NCI-H2081 treated with DMSO at 0.1 percent for 48 hours (cell line): ENCODE measurements at regions not wholly inside any gene's neighbourhood (a gene's known extent, or its start where the extent isn't known, plus 50 kb on each side); places are given as distances from the start of the nearest gene placed in this dataset.
"Not testable (repeated sequence)": the region's sequence is repeated elsewhere in the genome, so short reads cannot be mapped to it uniquely, and the experiment has no call there.

Source experiments
- DNase-seq: peaks from one replicate; lab custom pipeline; 2025; lab: John Stamatoyannopoulos, UW

DNA sequence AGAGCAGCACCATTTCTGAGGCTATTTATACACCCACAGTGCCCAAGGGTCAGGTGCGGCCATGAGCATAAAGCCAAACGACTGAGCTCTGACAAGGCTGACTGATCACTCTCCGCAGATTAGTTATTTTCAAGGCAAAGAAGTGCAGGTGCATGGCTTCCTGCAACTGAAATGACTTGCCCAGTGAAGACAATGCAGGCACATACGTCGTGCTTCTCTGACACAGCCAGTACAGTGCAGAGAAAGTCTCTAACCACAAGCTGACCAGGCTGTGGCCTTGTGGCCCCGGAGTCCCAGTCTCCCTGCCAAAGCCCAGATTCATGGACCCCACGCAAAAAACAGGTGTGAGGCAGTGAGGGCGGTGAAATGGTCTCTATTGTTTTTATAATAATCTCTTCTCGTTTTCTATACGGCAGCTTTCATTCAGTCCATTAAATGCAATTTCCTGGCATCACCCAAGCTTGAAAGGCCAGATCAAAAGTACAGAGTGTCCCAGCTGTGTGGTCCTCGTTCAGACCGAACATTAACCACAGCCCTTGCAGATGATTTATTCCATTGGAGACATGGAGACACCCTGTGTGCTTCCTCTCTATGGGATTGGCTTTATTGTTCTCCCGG is 447.0 kb upstream of the ID2 start:
- DNase-seq, result no peak

DNA sequence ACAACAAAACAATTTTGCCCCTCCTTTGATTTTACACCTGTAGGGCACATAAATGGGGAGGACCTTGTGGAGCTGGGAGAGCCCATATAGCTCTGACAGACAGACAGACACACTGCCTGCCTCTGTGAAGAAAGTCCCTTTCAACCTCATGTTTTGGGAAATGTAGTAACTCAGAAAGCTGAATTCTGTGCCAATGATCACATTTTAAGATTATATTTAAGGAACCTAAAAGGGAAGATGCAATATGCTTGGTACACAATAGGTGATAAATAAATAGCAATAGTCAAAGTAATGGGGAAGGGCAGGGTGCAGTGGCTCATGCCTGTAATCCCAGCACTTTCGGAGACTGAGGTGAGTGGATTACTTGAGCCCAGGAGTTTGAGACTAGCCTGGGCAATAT is 446.4 kb upstream of the ID2 start:
- DNase-seq, result no peak

DNA sequence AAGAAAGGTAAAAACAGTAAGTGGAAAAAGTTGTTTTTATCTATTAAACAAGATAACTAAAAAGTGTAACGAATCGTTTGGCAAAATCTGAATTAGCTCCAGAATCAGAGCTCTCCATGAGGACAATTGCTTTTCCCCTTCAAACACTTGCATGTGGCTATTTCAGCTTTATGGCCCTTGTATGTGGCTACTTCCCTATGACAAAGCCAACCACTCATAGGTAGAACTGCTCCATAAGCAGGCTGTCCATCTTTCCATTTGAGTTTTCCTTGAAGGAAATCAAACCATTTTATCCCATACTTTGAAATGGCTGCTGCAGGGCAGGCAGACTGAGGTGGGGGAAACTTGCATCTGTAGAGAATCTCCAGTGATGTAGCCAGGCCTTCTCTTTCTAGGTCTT is 445.5 kb upstream of the ID2 start:
- DNase-seq, result no peak

DNA sequence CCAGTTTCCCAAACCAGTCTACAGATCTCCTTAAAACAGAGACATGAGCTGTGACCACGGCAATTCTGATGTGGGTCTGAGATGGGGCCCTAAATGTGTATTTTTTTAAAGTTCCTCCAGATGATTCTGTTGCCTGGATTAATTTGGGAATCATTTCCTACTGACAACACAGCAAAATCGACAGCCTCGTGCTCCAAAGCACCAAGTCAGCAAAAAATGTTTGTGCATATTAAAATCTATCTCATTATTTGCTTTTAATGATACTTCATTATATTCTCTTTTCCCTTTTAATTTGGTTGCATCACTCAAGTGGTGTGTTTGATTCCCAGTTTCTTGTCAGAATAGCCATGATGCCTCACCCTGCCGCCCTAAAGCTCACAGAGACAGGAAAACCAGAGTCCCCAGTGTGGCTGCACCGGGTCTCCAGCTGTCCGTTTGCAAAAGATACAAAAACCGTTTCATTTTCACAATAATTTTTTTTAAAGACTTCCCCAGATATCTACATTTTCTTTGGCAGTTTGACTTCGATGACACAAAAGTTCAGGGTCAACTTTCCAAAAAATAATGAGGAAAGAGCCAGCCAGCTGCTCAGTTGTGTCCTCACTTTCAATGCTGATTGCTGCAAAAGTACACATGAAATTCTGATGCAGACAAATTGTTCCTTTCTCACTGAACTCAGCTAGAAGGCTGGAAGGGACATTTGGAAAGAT is 443.2 kb upstream of the ID2 start:
- no peak for DNase-seq

DNA sequence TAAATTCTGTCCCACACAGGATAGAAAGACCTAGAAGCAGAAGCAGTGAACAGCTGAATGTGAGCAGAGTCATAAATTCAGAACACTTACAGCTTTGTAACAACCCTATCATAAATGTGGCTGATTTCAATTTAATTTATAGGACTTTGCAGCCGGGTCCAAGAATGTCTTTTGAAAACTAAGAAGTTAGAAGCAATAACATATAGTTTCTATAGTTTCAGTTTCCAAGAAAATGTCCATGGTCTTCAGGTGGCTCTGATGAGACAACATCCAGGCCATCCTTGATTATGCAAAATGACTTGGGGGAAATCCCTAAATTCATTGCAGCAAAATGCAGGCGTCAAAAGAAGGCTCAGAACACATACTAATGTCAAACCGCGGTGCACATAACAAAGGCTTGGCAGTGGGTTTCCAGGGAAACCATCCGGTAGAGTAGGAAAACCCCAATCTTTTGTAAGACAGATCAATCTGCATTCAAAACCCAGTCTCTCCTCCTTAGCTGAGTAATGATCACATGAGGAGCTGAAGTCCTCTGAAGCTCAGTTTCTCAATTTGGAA is 442.2 kb upstream of the ID2 start:
- no peak for DNase-seq

DNA sequence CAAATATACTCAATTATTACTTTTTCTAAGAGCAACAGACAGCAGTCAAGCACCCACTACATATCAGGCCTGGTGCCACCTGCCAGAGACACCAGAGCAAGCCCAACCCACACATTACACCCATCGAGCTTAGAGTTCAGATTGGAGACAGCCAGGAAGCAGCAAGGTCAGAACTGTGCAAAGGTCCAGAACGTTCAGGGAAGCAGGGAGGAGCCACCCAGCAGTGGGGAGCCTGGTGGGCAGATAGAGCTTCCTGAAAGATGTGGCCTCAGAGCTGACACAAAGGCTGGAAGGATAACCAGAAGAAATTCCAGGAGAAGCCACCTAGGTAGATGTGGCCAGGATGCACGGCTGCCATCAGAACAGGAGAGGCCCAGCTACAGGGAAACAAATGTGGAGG is 440.5 kb upstream of the ID2 start:
- no peak for DNase-seq

DNA sequence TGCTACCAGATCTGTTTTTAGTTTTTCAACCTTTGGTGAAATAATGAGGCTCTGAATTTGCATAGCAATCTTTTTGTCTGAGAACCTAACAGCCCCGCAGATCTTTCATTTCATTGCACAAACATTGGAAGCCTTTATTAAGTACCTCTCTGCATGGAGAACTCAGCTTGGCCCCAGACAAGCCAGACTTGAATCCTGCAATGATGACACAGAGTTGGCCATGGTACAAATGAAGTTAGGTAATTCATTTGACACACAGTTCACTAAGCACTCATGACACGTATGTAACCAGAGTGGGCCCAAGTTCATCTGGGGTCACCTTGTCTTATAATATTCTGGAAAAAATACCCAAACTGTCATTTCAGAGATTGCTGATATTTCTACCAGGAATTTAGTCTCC is 439.1 kb upstream of the ID2 start:
- no peak for DNase-seq

DNA sequence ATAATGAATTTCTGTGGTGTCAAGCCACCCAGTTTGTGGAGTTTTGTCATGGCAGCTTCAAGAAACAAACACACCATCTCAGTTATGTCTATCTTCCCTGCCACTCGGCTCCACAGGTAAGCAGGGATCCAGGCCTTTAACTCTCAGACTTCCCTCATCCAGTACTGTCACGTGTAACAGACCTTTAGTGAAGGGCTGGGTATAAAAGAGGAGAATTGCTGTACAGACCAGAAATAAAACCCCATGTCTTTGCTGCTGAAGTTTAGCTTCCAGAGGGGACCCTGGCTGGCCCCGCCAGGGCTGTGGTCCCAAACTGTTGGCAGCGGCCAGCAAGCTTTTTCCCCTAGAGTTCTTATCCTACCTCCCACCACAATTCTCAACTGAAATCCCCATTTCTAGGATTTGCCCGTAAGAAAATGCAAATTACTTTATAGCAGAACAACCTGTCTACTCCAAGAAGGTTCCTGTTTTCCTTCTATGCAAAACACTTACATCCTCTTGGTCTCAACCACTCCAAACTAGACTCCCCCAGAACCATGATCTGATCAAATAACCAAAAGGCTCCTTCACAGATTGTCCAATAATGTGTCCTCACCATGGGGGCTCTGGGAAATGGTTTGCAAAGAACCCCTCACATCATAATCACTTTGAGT is 438.0 kb upstream of the ID2 start:
- no peak for DNase-seq

DNA sequence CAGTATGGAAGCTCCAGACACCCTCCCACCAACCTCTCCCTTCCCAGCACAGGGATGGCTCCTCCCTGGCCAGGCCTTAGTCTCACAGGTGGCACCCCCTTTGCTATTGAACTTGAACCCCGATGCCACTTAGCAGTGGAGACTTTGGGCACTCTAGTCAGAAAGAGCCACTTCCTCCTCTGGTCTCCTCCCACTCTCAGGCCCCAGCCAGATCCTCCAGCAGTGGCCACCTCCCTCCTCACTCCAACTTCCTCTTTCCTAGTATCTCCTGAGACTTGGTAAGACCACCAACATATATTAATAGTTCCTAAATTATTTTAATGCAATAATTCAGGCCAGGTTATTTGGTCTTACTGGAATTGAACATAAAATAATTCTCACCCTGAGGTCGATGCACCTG is 437.2 kb upstream of the ID2 start:
- DNase-seq, result no peak

DNA sequence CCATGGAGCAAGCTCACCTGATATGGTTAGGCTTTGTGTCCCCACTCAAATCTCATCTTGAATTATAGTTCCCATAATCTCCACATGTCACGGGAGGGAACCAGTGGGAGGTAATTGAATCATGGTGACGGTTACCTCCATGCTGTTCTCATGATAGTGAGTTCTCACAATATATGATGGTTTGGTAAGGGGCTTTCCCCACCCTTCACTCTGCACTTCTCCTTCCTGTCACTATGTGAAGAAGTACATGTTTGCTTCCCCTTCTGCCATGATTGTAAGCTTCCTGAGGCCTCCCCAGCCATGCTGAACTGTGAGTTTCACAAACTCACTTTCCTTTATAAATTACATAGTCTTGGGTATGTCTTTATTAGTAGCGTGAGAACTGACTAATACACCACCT is 435.7 kb upstream of the ID2 start:
- no peak for DNase-seq

DNA sequence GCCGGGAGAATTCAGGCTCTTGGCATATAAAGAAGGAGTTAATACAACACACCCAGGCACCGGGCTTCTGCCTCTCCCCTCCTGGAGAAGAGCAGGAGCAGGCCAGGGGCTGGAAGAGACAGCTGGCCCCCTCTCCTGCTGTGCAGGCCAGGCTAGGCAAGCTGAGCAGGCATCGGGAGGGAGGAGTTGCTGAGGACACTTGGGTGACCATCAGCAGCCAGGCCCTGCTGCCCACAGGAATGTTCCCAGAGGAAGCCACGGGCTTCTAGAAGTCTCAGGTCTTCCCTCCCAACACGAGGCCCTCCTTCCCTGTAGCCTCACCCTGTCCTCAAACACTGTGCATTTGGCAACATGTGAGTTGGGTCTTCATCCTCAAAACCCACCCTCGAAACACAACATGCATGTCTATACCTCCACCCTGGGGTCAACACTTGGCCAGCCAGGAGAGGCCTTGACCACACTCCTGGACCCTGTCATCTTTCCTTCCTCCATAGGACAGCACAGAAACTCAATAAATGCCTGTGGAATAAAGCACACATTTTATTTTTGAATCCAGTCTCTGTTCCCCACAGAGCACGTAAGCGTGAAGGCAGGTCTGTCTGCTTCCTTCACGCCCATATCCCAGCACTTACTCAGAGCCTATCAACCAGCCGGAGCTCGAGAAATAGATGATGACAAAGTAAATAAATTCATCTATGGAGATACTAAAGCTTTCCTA is 433.8 kb upstream of the ID2 start:
- DNase-seq, result no peak

DNA sequence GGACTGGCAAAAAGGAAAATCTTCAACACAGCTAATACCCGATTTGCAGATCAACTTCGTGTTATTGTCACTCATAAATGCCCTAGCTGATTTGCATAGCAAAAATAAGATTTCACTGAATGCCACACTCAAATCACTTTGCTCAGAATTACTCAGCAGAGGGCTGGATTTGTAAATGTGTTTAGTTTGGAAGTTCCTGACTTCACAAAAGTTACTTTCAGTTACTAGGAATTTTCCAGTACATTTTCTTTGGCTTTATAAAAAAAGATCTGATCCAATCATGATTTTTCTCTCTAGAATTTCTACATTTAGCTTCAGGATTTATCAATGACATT is 433.3 kb upstream of the ID2 start:
- no peak for DNase-seq

DNA sequence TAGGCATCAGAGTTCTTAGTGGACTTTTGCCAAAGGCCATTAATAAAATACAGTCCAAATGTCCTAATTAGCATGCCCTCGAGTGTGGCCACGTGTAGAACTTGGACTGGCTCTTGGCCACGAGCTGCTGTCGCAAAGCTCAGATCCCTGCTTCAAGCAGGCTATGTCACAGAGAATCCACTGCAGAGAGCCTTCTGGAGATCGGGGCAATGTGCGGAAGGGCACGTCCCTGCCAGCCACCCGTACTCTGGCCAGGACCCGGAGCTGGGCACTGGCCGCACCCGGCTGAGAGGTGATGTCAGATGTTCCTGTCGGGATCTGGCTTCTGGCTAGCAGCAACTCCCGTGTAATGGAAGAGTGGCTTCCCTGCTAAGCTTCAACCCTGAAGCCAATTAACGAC is 432.7 kb upstream of the ID2 start:
- no peak for DNase-seq

DNA sequence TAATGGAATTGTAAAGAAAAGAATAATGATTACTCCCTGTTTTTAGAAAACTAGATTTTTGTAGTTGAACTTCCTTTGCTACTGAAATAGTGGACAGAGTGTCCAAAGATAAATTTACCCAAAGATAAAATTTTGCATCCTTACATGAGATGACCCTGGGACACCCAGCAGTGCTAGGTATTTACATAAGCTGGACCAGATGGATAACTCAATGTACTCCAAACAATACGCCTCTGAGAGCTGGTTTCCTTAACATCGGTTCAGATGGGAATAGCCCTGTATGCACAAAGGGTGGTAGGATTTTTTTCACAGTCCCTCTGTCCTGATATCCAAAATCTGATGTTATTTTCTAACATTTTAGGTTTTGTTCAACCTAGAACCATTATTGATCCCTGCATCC is 432.1 kb upstream of the ID2 start:
- DNase-seq, result no peak

DNA sequence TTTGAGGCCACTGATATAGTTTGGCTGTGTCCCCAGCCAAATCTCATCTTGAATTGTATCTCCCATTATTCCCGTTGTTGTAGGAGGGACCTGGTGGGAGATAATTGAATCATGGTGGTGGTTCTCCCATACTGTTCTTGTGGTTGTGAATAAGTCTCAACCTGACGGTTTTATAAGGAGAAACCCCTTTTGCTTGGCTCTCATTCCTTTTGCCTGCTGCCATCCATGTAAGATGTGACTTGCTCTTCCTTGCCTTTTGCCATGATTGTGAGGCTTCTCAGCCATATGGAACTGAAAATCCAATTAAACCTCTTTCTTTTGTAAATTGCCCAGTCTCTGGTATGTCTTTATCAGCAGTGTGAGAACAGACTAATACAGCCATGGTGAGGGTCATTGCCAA is 431.6 kb upstream of the ID2 start:
- DNase-seq, result not testable (repeated sequence)

DNA sequence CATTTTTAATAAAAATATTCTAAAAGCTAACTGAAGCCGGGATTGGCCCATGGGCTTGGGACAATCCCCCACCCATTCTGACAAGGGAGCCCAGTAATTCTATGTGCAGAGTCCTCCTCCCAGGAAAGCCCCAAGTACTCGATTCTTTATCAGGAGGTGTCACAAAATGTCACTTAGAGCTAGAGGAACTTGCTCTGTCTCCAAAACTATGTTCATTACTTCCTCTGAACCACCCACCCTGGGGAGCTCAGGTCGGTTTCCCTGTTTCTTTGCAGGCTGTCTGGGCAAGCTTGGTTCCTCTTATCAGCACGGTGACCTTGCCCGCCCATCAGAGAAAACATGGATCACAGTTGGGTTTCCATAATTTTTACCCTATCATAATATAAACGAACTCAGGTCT is 430.6 kb upstream of the ID2 start:
- DNase-seq, result no peak

DNA sequence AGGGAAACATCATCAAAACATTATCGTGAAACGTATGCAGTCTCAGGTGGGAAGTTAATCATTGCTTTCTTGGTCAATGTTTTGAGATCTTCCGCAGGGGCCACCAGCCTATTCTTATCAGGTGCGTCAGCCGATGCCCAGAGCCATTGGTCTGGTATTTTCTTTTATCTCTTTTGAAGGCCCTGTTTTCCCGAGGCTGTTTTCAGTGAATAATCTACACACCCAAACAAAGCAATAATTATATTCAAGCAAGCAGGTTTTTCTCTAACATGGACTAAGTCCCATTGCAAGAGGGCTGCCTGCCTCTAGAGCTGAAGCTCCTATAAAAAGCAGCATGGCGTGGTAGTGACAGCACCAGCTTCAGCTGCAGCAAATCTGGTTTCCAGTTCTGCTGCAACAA is 430.0 kb upstream of the ID2 start:
- no peak for DNase-seq

DNA sequence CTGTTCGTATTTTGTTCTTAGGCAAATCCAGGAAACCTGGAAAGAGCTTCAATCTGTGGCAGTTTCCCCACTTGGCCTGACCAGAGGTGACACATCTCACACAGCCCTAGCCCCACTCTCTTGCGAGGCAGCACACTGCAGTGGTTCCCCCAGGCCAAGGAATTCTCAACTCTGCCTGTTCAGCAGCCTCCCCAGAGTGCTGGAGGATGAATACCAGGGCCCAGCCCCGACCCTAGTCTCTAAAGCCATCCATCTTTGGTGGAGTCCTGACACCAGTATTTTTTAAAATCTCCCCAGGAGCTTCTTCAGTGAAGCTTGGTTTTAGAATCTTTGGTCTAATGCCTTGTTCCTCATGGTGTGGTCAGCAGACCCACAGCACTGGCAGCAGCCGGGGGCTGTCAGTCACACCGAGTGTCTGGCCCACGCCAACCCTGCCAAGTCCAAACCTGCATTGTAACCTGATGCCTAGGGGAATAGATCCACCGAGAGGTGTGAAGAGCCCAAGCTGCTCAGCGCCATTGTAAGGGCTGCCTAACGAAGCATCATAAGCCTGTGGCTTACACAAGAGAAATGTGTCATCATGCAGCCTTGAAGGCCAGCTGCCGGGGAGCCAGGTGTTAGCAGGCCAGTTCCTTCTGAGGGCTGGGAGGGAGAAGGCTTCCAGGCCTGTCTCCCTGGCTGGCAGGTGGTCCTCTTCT is 428.7 kb upstream of the ID2 start:
- no peak for DNase-seq

DNA sequence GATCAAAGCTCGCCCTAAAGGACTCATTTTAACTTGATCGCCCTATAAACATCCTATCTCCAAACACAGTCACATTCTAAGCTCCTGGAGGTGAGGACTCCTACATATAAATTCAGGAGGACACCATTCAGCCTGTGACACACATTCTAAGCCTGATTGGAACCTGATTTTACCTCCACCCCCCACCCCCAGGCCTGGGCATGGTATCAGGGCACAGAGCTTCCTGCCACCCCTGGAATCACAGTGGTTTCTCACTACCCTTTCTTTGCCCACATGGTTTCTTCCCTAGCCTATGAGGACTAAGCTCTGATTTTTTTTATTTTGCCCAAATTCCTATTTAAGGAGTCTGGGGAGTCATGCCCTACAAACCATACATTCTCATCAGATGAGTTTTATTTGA is 428.1 kb upstream of the ID2 start:
- no peak for DNase-seq

DNA sequence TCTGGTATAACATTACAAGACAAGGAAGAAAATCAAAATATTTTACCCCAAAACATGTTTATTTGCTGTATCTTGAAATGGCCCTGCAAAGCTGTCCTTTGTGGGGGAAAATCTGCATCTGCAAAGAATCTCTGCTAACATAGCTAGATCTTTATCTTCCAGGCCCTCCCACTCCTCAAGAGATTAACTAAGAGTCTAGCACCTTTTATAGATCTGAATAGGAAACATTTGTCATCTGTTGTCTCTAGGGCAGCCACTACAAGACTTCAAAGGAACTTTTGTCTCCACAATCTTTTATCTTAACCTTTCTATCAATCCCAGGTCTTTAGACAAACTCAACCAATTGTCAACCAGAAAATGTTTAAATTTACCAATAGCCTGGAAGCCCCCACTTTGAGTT is 427.6 kb upstream of the ID2 start:
- DNase-seq, result not testable (repeated sequence)

DNA sequence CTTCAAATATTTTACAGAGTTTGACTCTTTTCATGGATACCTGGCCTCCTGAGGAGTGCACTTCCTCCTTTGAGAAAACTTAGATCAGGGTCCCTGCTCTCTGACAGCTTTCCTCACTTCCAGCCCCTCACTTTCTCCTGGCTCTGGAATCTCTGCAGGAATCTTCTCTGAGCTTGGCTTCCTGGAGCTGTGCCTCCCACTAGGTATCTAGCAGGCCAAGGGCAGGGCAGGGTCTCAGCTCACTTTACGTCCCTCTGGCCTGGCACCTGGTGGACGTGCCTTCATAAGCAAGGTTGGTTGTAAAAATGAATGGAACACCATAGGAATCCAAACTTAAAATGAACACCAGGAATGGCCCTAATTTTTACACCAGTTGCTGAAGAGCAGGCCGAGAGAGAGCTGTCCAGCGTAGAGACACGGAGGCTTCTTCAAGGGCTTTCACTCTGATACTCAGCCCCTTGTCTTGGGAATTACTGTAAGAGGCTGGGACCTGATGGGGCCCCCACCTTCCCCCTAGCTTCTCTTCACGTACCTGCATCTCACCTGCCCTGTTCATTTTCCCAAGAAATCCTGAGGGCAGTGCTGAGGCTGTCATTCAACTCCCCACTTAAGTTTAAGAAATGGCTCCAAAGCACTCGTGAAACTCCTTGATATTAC is 426.9 kb upstream of the ID2 start:
- DNase-seq, result no peak

DNA sequence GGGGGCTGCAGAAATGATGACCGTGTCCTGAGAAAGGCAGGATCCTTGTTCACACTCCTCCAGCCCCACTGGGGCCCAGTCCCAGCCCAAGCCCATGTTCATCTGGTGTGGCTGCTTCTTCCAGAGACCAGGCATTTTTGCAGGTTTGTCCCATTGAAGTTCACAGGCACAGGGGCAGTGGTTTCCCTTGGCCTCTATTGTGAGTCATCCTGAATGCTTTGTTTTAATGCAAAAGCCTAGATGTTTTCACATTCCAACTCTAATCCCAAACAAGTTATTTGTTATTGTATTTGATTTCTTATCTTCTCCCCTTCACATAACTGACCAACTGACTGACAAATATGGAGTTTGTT is 426.4 kb upstream of the ID2 start:
- DNase-seq, result no peak
